SU-DHL-6 (cell line): ENCODE measurements at regions not wholly inside any gene's neighbourhood (a gene's known extent, or its start where the extent isn't known, plus 50 kb on each side); places are given as distances from the start of the nearest gene placed in this dataset.

Source experiments
- H2AFZ ChIP-seq: fragments of 200-600 bp; sonication (generic); 2 replicates; pipeline ENCODE4 v1.6.1; 2014; ENCODE audit warnings: low read depth, mild to moderate bottlenecking, moderate library complexity, mixed read lengths, antibody characterized with exemption, low read length; ENCODE audit not compliant: severe bottlenecking
- H3F3A ChIP-seq: fragments of 200-600 bp; shearing (Covaris generic); 2 replicates; pipeline ENCODE4 v1.6.0; 2016; ENCODE audit warnings: antibody characterized with exemption, mild to moderate bottlenecking; ENCODE audit not compliant: insufficient read depth
- H3K27ac ChIP-seq: fragments of 200-600 bp; sonication (generic); 2 replicates; pipeline ENCODE4 v1.5.1; 2016; ENCODE audit warnings: low read depth, mild to moderate bottlenecking, low read length, moderate library complexity, mixed read lengths
- H3K27me3 ChIP-seq: fragments of 200-600 bp; sonication (generic), shearing (Covaris generic); 2 replicates; pipeline ENCODE4 v1.6.0; 2014; ENCODE audit warnings: mild to moderate bottlenecking, low read length
- H3K36me3 ChIP-seq: fragments of 200-600 bp; sonication (generic); 2 replicates; pipeline ENCODE4 v1.6.1; 2014; ENCODE audit warnings: mild to moderate bottlenecking, low read length, mixed read lengths
- H3K4me2 ChIP-seq: fragments of 300-600, 200-600 bp; shearing (Covaris generic), sonication (generic); 2 replicates; pipeline ENCODE4 v1.6.0; 2014; ENCODE audit warnings: low read length, low read depth, mild to moderate bottlenecking; ENCODE audit not compliant: poor library complexity, severe bottlenecking
- H3K4me3 ChIP-seq: fragments of 200-600 bp; sonication (generic); 2 replicates; pipeline ENCODE4 v1.5.1; 2014; ENCODE audit warnings: antibody characterized with exemption, low read length, mild to moderate bottlenecking, mixed read lengths; ENCODE audit not compliant: insufficient read depth, poor library complexity, severe bottlenecking
- H3K79me2 ChIP-seq: fragments of 200-600 bp; sonication (generic); 2 replicates; pipeline ENCODE4 v1.6.1; 2014; ENCODE audit warnings: mild to moderate bottlenecking, low read length, moderate library complexity; ENCODE audit not compliant: insufficient read depth
- H3K9ac ChIP-seq: fragments of 200-600 bp; sonication (generic); 2 replicates; pipeline ENCODE4 v1.7.0; 2014; ENCODE audit warnings: mild to moderate bottlenecking, low read length
- H3K9me2 ChIP-seq: fragments of 200-600 bp; sonication (generic); replicated peaks from 2 replicates; pipeline ENCODE4 v1.6.1; 2014; ENCODE audit warnings: low read length; ENCODE audit not compliant: insufficient read depth
- H3K9me3 ChIP-seq: fragments of 200-600 bp; sonication (generic); 2 replicates; pipeline ENCODE4 v1.6.1; 2014; ENCODE audit warnings: low read length, mixed read lengths; ENCODE audit not compliant: insufficient read depth
- H4K20me1 ChIP-seq: fragments of 200-600 bp; sonication (generic); 2 replicates; pipeline ENCODE4 v1.6.1; 2014; ENCODE audit warnings: low read depth, mild to moderate bottlenecking, antibody characterized with exemption, low read length, moderate library complexity, mixed read lengths
- EZH2phosphoT487 ChIP-seq: fragments of 200-600 bp; sonication (generic), shearing (Covaris generic); conservative IDR thresholded peaks from 2 replicates; pipeline ENCODE4 v1.6.1; 2018; ENCODE audit warnings: mild to moderate bottlenecking, antibody characterized with exemption, low read length, moderate library complexity, mixed read lengths
- TF ChIP-seq, protein P1 (sequence below): fragments of 200-600 bp; sonication (generic); IDR thresholded peaks from one replicate; pipeline ENCODE4 v1.5.1; 2017; ENCODE audit warnings: antibody characterized with exemption, mild to moderate bottlenecking, low read length, moderate library complexity; ENCODE audit not compliant: insufficient read depth, poor library complexity, severe bottlenecking

DNA sequence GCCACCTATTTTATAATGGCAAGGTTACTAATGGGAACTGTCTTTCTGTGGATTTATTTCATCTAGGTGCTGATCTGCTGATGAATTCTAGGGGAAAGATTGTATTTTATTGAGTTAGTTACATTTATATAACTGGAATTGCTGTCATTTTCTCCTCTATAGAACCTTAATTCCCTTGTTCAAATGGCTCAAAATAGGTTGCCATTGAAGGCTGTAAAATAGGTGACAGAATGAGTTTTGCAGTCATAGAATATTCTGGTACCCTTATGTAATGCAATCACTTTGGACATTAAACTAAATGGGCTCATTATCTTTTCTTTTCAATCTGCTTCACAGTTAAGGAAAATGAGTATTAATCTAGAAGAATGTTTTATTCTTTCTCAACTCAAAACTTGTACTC lies 131.0 kb downstream of the CTH start:
- Histone ChIP-seq H3K27ac (no peak overlapping the region), H3K36me3 (no peaks in the 10 kb centered on the region), H3K9ac (no peak overlapping the region), H4K20me1 (no peaks in the 10 kb centered on the region), H3K4me2 (no peak overlapping the region), H3K4me3 (no peak overlapping the region), H3F3A (no peaks in the 10 kb centered on the region), H3K9me2 (no peaks in the 10 kb centered on the region), H2AFZ (no peak overlapping the region), H3K27me3 (no peaks in the 10 kb centered on the region; the same call in 1 of the 2 replicates), H3K79me2 (no peaks in the 10 kb centered on the region), H3K9me3 (no peaks in the 10 kb centered on the region)
- TF ChIP-seq, protein P1, sequence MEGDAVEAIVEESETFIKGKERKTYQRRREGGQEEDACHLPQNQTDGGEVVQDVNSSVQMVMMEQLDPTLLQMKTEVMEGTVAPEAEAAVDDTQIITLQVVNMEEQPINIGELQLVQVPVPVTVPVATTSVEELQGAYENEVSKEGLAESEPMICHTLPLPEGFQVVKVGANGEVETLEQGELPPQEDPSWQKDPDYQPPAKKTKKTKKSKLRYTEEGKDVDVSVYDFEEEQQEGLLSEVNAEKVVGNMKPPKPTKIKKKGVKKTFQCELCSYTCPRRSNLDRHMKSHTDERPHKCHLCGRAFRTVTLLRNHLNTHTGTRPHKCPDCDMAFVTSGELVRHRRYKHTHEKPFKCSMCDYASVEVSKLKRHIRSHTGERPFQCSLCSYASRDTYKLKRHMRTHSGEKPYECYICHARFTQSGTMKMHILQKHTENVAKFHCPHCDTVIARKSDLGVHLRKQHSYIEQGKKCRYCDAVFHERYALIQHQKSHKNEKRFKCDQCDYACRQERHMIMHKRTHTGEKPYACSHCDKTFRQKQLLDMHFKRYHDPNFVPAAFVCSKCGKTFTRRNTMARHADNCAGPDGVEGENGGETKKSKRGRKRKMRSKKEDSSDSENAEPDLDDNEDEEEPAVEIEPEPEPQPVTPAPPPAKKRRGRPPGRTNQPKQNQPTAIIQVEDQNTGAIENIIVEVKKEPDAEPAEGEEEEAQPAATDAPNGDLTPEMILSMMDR, result no peak
- TF ChIP-seq EZH2phosphoT487, result no peak

DNA sequence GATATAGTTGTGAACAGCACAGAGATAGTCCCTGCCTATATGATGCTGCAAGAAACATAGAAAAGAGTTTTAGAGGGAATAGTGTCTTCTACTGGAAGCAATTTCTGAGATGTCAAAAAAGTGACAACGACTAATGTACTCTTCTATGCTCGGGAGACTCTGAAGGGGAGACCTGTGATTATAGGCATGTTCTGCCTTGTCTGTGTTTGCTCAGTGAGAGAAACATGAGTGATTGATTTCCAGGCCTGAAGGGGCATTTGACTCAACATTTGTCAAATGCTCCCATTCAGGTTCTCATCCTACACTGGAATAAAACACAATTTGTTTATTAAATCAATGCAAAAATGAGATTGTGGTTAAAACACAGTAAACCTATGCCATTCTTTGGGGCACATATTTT lies 131.8 kb downstream of the CTH start:
- Histone ChIP-seq H3K36me3 (no peaks in the 10 kb centered on the region), H3K9ac (no peak overlapping the region), H3K27ac (no peak overlapping the region), H3K9me2 (no peaks in the 10 kb centered on the region), H3K4me3 (no peak overlapping the region), H3F3A (no peaks in the 10 kb centered on the region), H2AFZ (no peak overlapping the region), H4K20me1 (no peaks in the 10 kb centered on the region), H3K4me2 (no peak overlapping the region), H3K9me3 (no peaks in the 10 kb centered on the region), H3K27me3 (no peaks in the 10 kb centered on the region; the same call in 1 of the 2 replicates), H3K79me2 (no peaks in the 10 kb centered on the region)
- TF ChIP-seq, protein P1, result no peak
- no peak for TF ChIP-seq EZH2phosphoT487

DNA sequence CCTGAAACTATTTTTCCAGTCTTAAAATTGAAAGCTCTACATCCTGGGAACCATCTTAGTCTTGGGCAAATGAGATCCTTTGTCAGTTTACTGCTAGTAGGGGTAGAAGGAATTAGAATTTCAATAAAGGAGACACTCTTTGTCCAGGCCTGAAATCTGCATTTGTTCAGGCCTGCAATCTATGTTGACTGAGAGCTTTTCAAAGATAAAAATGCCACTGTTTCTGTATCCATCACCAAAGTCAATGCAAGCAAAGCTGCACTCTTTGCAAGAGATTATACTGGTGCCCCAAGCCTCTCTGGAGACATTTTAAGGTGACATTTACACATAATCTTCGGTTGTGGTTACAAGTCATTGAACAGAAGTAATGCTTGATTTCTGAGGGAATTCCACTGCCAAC lies 135.7 kb downstream of the CTH start:
- no peaks in the 10 kb centered on the region; the same call in 1 of the 2 replicates for H3K27me3 ChIP-seq
- H4K20me1 ChIP-seq, result no peaks in the 10 kb centered on the region
- TF ChIP-seq, protein P1, result no peak
- TF ChIP-seq EZH2phosphoT487, result no peak
- no peaks in the 10 kb centered on the region for H3K79me2 ChIP-seq
- no peak overlapping the region for H2AFZ ChIP-seq
- no peak overlapping the region for H3K9ac ChIP-seq
- H3K9me3 ChIP-seq, result no peaks in the 10 kb centered on the region
- no peaks in the 10 kb centered on the region for H3F3A ChIP-seq
- no peaks in the 10 kb centered on the region for H3K9me2 ChIP-seq
- H3K27ac ChIP-seq, result no peak overlapping the region
- no peaks in the 10 kb centered on the region for H3K36me3 ChIP-seq
- no peak overlapping the region for H3K4me2 ChIP-seq
- no peak overlapping the region for H3K4me3 ChIP-seq
